ENCODE measurements at regions not wholly inside any gene's neighbourhood (a gene's known extent, or its start where the extent isn't known, plus 50 kb on each side); places are given as distances from the start of the nearest gene placed in this dataset.

- BruUV-seq (replicated peaks): no TSS peak
- no peak for ATAC-seq
- TF ChIP-seq HNRNPLL (IDR thresholded peaks at IDR 0.05; ENCODE audit: low read depth, low read length, poor library complexity, severe bottlenecking) (no peak), KLF15 (CRISPR knock-in tag; IDR thresholded peaks at IDR 0.05; ENCODE audit: borderline replicate concordance) (no peak), AKNA (CRISPR knock-in tag; IDR thresholded peaks at IDR 0.05; ENCODE audit: borderline replicate concordance) (no peak)
Observed at GRCh38 chr9:14983599-14983998, 73.4 kb upstream of the FREM1 start.

More at GRCh38 chr9:14983599-14983998, 73.4 kb upstream of the FREM1 start:
- in situ Hi-C loops (cut with HindIII; ENCODE audit: extremely low pct_ligation_motif_present, low pct_unique_long_range_greater_than_20kb): no loop called here
- H4K20me1 ChIP-seq (ENCODE audit: insufficient read depth, low read length): no peaks in the 10 kb centered on the region
- 7% methylated on average over 1 of the region's 1 CpG for WGBS (ENCODE audit: low lambda C conversion rate)
- H3K27ac ChIP-seq (ENCODE audit: extremely low read length, insufficient read depth, low read length): no peak overlapping the region
- no peak for DNase-seq (ENCODE audit: low spot score)
- H3K4me3 ChIP-seq (replicated peaks in 1 of 3; ENCODE audit: insufficient read depth in 1 of 3, low read depth in 2 of 3, low read length in 3 of 3): no peak overlapping the region
- H3K9me3 ChIP-seq (ENCODE audit: low read length): no peaks in the 10 kb centered on the region
- H3K4me2 ChIP-seq (ENCODE audit: low read depth, low read length): no peak overlapping the region
- FAIRE-seq: no peak
- H3K36me3 ChIP-seq (replicated peaks in 1 of 2; ENCODE audit: control insufficient read depth in 1 of 2, insufficient read depth in 2 of 2, low read length in 2 of 2): no peaks in the 10 kb centered on the region
- no peak overlapping the region for H3K9ac ChIP-seq (ENCODE audit: insufficient read depth, low read depth, low read length)
- ChIA-PET CTCF (ENCODE audit: low intra/inter-chr PET ratio, low total read pairs) (no interaction called here), POLR2A (no interaction called here)
- intact Hi-C loops (cut with micrococcal nuclease; ENCODE audit: unreplicated experiment): no loop called here
- H3K79me2 ChIP-seq (ENCODE audit: insufficient read depth, low read length): no peaks in the 10 kb centered on the region
- H2AFZ ChIP-seq (ENCODE audit: low read length): no peak overlapping the region
- 0 out of 5 replicates have a peak, but pooled peaks cover 0 to 2% of the 10 kb centered on the region in 2 experiments for H3K27me3 ChIP-seq (ENCODE audit: control insufficient read depth in 1 of 2, insufficient read depth in 2 of 2, low read length in 2 of 2)
- H3K4me1 ChIP-seq (ENCODE audit: insufficient read depth, low read length): no peaks in the 10 kb centered on the region; the same call in 1 of the 2 replicates

Data from HepG2 (cell line).